Tibial nerve (tissue), 3 donors: ENCODE measurements at regions not wholly inside any gene's neighbourhood (a gene's known extent, or its start where the extent isn't known, plus 50 kb on each side); places are given as distances from the start of the nearest gene placed in this dataset.
A peak's percentile ranks its signal among the peaks of the same experiment; 100 is the strongest.

ENCODE experiments used
- POLR2A ChIP-seq, 2 donors: fragments of 450-650 bp; IDR thresholded peaks; one replicate each; pipeline ENCODE4 v1.6.1; 2017; ENCODE audit warnings: antibody characterized with exemption in 2 of 2, mild to moderate bottlenecking in 2 of 2, moderate library complexity in 2 of 2
- TF ChIP-seq, protein P1 (sequence below), 5 experiments: fragments of 200-600 bp in 3 of 5; fragments of 450-650 bp in 2 of 5; sonication (generic) in 3 of 5; IDR thresholded peaks; one replicate each; pipeline ENCODE4 v1.5.1; 2016 to 2019; ENCODE audit warnings: antibody characterized with exemption in 5 of 5, mild to moderate bottlenecking in 3 of 5, moderate library complexity in 2 of 5

DNA sequence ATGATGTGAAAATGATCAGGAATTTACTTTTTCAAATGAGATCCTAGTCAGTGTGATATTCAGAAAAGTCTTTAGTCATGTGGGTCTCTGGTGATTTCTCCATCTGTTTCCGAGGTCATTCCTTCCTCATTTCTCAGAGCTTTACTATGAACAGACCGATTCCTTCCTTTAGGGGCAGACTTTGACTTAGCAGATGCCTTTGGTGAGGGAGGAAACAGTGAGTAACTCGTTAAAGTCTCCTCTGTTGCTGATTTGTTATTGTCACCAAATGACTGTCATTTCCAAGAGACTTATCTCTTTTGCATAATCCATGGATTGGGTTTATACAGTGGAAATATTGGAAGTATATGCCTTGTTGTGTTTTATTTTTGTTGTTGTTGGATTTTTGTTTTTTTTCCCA lies 76.2 kb upstream of the CD99 start:
- TF ChIP-seq POLR2A (IDR thresholded peaks at IDR 0.05) = no peak
- TF ChIP-seq, protein P1, sequence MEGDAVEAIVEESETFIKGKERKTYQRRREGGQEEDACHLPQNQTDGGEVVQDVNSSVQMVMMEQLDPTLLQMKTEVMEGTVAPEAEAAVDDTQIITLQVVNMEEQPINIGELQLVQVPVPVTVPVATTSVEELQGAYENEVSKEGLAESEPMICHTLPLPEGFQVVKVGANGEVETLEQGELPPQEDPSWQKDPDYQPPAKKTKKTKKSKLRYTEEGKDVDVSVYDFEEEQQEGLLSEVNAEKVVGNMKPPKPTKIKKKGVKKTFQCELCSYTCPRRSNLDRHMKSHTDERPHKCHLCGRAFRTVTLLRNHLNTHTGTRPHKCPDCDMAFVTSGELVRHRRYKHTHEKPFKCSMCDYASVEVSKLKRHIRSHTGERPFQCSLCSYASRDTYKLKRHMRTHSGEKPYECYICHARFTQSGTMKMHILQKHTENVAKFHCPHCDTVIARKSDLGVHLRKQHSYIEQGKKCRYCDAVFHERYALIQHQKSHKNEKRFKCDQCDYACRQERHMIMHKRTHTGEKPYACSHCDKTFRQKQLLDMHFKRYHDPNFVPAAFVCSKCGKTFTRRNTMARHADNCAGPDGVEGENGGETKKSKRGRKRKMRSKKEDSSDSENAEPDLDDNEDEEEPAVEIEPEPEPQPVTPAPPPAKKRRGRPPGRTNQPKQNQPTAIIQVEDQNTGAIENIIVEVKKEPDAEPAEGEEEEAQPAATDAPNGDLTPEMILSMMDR (IDR thresholded peaks at IDR 0.05) = peak in 3 of 5 experiments; percentile 7 to 27 (median 21)
